Brain pericyte (primary cell): ENCODE measurements at regions not wholly inside any gene's neighbourhood (a gene's known extent, or its start where the extent isn't known, plus 50 kb on each side); places are given as distances from the start of the nearest gene placed in this dataset.
"Not testable (repeated sequence)": the region's sequence is repeated elsewhere in the genome, so short reads cannot be mapped to it uniquely, and the experiment has no call there.

Experiments used
- DNase-seq: peaks from one replicate; pipeline ENCODE4 v3.0.0-alpha.2; 2012; ENCODE audit warnings: low read depth, low spot score

DNA sequence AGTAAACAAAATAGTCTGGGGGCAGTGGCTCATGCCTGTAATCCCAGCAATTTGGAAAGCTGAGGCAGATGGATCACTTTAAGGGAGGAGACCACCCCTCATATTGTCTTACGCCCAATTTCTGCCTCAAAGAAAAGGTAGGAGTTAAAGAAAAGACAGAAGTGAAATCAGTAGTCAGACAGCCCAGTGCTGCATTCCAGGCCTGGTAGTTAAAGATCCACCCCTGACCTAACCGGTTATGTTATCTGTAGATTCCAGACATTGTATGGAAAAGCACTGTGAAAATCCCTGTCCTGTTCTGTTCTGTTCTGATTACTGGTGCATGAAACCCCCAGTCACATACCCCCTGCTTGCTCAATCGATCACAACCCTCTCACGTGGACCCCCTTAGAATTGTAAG lies 1285.1 kb downstream of the NSUN3 start:
- DNase-seq: not testable (repeated sequence)

DNA sequence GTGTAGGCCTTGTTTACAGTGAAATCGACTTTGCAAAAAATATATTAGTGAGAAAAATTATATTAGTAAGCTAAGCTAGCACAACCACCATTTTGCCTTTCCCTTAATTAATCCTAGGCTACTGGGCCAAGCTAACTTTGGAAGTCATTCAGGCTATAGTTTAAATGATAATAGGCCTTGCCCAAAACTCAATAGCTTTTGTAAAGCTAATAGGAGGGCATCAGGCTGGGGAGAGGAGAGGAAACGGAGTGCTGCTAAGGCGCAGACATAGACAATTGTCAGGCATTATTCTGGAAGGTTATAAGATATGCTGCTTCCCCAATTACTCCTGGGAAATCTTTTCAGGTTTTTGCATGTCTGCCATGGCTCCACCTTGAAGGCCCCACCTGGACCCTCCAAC lies 1286.0 kb downstream of the NSUN3 start:
- DNase-seq: no peak

DNA sequence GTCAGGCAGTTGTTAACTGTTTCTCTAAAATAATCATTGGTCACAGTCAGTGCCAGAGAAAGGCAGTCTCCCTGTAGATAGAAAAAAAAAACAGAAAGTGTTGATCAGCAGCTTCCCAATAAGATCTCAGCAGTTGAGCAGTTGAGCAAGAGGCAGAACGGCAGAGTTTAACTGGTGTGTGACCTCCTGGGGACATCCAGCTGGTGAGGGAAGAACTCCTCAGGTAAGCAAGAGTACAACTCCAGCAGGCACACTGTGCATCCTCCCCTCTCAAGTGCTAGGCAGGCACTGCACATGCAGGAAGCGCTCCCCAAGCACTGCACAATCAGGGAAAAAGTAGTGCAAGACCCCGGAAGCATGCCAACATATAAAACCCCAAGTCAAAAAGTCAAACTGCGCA lies 1287.2 kb downstream of the NSUN3 start:
- DNase-seq: no peak

DNA sequence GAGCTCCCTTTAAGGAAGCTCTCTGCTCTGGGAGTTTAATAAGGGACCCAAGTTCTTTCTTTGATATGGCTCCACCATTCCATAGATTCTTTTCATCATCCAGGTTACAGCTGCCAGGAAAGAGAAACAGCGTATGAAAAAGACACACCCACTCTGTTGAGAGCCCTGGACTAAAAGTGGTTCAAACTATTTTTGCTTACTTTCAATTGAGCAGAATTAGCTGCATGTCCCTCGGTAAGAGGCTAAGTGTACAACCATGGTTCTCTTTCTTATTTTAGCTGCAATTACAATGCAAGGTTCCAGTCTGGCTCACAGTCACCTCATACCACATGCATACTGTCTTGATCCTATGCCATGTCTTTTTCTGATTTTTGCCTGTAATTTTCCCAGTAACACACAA lies 1288.3 kb downstream of the NSUN3 start:
- DNase-seq: no peak

DNA sequence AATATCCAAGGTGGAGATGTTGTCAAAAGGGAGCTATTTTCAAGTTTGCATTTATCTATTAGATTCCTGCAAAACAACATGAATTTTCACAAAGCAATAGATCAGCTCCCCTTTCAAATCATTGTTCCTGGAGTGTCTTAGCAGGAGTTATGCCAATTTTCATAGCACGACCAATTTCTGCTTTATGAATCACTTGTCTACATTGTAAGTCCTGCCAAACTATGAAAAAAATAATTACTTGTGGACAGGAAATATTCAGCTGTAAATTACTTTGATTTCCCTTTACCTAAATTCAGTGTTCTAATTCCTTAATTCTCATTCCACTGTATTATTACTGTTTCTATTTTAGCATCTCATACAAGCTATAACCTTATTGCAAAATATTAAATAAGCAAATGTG lies 1289.6 kb downstream of the NSUN3 start:
- no peak for DNase-seq

DNA sequence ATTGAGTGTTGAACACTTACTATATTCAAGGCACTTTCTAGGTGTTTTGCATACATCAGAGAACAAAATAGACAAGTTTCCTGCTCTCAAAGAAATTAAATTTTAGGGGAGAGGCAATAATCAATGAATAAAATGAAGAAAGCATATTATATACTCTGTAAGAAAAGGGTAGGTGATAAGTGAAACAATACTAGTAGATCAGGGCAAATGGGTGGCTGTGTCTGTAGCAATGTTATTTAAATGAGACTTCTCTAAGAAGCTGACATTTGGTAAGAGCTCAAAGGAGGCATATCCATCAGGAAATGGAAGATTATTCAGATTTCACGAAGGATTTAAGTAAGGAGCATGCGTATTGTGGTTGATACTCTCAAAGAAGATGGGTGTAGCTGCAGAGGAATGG lies 1291.6 kb downstream of the NSUN3 start:
- DNase-seq: no peak

DNA sequence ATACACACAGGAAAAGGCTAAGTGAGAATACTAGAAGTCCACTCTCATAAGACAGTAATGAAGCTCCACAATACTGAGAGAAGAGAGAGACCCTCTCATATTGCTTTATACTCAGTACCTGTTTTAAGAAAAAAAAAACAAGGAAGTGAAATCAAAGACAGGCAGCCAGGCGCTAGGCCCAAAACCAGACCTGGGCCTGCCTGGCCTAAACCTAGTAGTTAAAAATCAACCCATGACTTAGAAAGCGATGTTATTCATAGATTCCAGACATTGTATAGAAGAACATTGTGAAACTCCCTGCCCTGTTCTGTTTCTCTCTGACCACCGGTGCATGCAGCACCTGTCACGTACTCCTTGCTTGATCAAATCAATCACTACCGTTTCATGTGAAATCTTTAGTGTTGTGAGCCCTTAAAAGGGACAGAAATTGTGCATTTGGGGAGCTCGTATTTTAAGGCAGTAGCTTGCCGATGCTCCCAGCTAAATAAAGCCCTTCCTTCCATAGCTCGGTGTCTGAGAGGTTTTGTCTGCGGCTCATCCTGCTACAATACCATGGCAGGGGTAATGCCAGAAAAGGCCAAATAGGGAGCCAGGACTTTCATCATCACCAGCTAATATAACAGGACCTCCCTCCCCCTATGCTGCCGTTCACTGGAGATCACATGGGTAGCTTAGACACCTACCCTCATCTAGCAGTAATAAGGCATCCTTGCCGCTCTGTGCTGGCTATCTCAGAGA lies 1294.1 kb downstream of the NSUN3 start:
- no peak for DNase-seq

DNA sequence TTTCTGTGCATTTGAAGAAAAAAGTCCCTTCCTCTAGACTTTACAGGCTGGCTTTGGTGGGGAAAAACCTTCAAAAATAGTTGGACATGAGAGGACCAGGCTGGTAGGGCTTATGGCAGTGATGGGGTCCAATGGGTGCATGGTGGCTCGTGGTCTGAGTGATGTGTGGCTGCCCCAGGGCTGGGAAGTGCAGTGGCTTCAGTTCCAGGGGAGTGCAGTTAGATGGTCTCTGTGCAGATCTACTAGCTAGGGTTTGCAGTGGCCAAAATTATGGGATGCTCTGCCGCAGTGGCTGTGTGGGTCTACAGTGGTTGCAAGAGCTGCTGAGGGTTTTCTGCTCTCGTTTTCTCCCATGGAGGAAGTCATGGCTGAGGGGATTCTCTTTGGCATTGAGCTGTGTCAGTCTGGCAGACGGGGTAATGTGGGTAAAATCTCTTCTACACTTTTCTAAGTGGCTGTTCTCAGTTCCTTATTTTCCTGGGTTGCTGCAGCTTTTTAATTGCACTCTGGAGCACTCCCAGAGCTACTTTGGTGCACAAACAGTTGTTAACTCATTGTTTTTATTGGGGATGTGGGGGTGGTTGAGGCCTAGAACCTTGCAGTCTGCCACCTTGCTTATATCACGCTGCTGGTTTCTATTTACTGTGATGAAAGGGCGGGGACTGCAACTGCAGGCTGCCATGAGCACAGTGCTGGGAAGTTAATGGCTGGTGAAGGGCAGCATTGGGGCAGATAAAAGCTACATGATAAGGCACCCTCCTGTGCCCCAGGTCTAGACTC lies 1324.6 kb downstream of the NSUN3 start:
- no peak for DNase-seq

DNA sequence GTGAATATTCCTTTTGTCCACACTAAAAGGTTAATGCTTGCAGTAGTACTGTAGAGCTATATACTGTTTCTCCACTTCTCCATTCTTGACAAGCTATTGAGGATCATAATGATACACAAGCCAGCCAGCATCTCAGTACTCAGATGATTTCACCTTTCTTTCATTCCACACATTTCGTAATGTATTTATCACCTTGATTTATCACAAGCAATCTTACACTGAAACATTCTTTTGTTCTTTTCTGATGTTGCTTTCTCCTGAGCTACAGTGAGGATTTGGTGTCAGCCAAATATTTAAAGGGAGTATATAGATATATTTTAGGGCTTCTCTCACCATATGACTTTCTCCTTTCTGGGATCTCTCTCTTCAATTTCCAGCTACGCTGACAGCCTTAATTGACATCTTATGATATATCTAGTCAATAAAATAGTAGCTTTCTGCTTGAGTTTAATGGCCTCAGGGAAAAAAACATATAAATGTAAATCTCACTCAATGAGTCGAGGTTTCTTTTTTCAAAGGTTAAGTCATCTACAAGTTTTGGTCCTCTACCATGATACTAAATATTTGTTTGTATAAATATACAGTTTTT lies 1327.0 kb downstream of the NSUN3 start:
- DNase-seq: no peak

DNA sequence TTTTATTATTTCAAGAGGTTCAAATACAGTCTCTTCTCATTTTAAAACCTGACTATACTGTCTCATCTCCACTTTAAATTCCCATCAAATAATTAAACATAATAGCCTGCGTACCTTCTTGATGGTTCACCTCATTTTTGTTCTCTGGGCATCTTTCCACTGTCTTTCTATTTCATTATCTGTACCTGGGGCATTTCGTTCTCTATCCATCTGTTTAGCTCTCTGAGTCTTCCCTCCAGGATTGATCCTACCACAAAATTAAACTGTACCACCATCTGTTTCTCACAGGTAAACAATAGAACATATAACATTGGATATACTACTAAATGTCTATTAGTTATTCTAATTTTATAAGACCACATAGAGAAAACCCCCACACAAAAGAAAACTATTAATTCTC lies 1331.4 kb downstream of the NSUN3 start:
- no peak for DNase-seq

DNA sequence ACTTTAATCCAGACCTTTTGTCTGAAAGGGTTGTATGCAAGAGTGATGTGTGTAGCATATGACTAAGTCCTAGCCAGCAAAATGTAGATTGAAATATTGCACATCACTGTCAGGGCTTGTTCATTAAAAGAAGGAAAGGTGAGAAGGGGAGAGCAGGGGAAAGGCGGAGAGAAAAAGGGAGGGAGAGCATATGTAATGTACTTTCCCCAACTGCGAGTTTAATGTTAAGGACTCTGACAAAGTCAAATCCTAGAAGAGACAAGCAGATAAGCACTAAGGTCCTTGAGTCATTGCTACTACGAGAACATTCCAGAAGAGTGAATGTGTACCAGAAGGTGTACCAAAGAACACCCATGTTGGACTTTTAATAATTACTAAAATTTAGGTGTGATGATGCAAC lies 1336.7 kb downstream of the NSUN3 start:
- DNase-seq: no peak

DNA sequence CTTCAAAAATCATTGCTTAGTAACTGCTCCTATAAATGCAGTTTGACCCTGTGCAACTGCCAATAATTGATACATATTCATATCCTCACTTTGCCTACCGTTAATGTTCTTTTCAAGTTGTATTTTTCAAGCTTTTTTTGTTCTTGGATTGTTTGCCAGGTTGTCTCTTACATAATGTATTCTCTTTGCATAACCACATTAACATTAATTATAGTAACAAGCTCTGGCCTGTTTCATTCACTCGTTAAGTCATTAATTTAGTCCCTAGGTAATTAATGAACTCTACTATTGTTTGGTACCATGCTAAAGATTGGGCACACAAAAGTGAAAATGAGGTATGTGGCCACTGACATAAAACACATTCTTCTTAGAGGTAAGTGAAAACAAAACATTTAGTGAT lies 1338.8 kb downstream of the NSUN3 start:
- no peak for DNase-seq

DNA sequence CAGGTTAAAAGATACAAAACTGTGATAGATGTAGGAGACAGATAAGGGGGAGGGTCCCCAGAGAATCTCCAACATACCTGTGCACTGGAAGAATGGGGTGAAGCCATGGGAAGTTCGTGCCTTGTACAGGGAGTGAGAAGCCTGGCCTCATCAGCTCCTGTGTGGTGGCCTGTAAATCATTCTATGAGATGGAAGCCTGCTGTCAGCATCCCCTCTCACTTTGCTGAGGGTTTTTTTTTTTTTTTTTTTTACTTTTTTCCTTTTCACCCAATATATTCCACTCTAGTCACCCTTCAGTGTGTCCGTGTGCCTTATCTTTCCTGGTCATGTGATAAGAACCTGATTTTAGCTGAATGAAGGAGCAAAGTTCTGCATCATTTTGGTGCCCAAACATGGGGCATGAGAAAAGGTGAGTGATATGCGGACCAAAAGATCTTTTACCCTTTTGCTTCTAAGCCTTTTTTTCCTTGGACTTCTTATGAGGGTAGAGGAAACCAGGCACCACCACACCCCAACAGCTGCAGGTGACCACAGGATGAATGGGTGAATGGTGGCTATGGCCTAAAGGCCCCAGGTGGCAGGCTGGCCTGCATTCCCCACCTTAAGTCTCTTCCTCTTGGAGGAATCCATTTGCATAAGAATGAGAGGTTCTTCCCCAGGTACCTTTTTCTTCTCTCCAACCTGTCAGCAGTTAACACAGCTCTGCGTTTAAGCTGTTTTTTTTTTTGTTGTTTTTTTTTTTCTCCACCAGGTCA lies 1345.0 kb downstream of the NSUN3 start:
- DNase-seq: no peak

DNA sequence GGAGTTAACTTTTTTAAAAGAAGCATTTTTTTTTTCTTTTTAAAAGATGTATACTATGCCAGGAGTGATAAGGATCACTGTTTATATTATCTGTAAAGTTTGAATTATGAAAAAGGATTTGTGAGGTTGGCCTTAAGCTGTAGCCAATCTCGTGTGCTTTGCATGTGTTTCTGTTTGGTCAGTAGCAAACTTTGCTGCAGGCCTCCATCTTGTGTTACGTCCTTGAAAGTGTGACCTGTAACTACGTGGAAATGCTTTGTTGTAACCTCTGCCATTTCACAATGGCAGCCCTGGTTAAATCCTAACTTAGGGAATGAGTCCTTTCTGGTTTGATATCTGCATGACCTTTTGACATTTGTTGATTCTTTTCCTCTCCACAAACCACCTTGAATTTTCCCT lies 1345.6 kb downstream of the NSUN3 start:
- DNase-seq: no peak

DNA sequence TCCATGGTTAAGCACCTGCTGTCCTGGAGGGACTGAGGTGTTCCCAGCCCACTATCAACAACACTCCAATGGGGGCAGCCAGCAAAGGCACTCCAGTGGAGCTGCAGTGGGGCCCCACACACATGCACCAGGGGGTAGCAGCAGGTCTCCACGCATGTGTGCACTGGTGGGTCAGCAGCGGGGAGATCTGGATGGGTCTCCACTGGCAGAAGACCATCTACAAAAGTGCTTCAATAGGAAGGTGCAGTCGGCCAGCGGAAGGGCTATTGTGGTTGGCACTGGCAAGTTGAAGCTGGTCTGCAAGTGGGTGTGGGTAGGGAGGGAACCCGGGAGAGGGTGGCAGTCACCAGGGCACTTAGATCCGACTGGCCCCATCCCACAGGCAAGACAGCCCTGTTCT lies 1355.4 kb downstream of the NSUN3 start:
- no peak for DNase-seq

DNA sequence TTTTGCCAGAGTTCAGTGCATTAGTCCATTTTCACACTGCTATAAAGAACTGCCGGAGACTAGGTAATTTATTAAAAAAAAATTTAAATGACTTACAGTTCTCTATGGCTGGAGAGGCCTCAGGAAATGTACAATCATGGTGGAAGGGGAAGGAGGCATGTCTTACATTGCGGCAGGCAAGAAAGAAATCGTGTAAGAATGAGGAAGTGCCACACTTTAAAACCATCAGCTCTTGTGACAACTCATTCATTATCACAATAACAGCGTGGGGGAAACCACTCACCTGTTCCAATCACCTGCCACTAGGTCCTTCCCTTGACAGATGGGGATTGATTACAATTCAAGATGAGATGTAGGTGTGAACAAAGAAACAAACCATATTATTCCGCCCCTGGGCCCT lies 1361.4 kb downstream of the NSUN3 start:
- no peak for DNase-seq

DNA sequence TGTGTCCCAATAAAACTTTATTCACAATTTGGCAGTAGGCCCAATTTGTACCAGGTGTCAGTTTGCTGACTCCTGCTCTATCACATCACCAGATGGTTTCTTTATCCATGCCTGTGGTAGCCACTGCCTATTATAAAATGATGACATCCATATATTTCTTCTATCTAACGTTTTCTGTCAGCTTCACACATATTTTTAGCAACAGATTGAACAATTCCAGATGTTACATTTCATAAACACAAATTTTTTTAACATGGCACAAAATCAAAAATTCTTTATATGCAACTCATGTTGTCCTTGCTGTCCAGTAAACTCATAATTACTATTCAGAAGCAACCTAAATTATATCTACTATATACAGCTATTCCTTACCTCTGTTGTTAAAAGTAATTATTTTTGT lies 1371.6 kb downstream of the NSUN3 start:
- no peak for DNase-seq

DNA sequence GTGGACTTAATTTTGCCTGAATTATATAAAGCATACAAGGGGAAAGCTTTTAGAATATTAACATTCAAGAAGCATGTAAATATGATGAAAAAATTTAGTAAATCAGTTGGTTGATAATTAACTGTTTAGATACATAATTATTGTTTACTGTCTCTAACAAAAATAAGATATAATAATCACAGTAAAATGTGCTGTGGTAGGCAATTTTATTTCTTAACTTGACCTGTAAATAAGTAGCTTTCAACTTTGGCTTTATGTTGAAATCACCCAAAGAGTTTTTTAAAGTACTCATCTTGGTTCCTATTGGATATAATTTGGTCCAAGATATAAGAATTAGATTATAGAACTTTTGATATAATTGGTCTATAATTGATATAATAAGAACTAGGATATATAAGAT lies 1374.5 kb downstream of the NSUN3 start:
- no peak for DNase-seq

DNA sequence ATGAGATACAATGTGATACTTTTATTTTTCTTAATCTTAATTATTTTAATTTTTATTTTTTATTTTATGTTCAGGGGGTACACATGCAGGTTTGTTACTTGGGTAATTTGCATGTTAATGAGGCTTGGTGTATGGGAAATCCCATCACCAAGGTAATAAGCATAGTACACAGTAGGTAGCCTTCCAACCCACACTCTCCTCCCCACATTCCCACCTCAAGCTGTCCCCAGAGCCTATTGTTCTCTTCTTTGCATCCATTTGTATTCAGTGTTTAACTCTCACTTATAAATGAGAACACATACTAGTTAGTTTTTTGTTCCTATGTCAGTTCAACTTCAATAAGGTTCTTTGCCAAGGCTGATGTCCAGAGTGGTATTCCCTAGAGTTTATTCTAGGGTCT lies 1375.4 kb downstream of the NSUN3 start:
- DNase-seq: no peak

DNA sequence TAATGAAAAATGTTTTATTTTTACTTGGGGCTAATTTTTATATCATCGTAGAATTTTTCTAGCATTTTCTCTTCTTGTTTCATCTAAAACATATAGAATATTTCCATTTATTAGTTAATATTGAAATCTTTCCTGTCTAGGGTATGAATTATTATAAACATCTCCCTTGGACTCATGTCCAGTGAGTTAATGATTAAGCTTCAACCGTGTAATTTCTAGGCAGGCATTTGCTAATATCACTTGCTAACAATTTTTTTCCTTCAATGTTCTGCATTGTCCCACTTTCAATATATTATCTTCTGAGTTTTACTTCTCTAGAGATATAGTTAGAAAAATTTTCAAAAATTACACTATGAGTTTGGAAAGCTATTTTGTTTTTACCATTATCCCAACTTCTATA lies 1371.6 kb upstream of the EPHA6 start:
- no peak for DNase-seq

DNA sequence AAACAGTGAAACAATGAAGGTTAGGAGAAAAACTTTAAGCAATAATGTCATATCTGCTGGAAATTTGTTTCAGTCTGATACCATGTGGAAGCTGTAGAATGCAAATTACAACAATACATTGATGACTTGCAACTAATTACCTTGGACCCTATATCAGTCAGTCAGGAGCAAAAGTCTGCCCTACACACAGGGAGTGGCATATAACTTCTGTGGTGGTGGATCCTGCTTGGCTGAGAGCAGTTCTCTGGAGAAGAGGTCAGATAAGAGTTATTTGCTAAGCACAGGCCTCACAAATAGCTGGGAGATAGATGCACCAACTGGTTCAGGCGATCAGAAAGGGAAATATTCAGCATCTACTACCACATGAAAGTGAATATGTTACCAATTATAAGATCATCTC lies 1364.6 kb upstream of the EPHA6 start:
- no peak for DNase-seq

DNA sequence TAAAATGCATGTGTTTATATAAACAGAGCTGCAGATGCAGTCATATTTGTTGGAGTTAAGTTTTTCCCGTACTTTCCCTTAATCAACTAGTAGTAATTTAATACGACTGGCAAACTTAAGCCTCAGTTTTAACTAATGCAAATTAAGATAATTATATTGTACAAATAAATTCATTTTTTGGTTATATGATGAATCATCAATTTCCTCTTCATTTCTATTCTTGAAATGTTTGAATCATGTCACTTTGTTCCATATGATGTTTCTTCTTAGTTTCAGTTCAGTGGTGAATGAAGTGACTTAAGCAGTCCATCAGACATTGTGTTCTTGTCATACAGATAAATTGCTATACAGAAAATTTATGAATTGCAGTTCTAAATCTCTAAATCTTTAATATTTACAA lies 1361.2 kb upstream of the EPHA6 start:
- no peak for DNase-seq
